CMK (cell line): ENCODE measurements at regions not wholly inside any gene's neighbourhood (a gene's known extent, or its start where the extent isn't known, plus 50 kb on each side); places are given as distances from the start of the nearest gene placed in this dataset.
"Not testable (repeated sequence)": the region's sequence is repeated elsewhere in the genome, so short reads cannot be mapped to it uniquely, and the experiment has no call there.

ENCODE experiments used
- DNase-seq: peaks from one replicate; pipeline ENCODE4 v3.0.0-alpha.2; 2010; ENCODE audit warnings: low read depth

DNA sequence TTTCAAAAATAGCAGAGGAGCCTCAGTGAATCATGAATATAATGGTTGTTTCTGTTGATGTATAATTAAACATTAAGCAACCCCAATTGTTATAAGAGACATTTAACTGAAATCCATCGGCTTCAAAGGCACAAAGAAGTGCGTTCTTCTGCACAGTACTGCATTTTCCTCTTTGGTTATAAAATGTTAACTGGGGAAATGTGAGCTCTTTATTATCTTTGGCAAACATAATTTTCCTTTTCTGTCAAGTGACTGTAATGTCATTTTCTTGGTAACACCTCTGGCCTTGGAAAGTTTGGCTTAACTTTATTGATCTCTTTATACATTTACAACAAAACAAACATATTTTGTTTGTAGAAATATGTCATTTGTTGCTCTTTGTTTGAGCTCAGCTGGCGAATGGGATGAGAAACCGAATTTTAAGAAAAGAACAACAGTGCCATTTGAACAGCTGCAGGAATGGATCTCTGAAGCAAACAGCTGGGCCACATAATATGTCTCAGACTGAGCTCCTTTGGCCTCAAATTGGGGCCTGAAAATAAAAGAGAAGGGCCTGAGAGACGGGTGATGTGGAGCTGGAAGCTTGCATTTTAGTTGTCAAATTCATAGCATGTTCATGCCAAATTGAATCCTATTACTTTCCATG, 427.0 kb upstream of the SPTLC3 start:
- no peak for DNase-seq

DNA sequence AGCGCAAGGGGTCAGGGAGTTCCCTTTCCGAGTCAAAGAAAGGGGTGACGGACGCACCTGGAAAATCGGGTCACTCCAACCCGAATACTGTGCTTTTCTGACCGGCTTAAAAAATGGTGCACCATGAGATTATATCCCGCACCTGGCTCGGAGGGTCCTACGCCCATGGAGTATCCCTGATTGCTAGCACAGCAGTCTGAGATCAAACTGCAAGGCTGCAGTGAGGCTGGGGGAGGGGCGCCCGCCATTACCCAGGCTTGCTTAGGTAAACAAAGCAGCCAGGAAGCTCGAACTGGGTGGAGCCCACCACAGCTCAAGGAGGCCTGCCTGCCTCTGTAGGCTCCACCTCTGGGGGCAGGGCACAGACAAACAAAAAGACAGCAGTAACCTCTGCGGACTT, 426.1 kb upstream of the SPTLC3 start:
- not testable (repeated sequence) for DNase-seq

- DNase-seq = no peak
Observed at GRCh38 chr20:12591949-12592470, 416.8 kb upstream of the SPTLC3 start.

- DNase-seq = no peak
Observed at GRCh38 chr20:12592756-12593155, 416.0 kb upstream of the SPTLC3 start.

GRCh38 chr20:12593342-12593873, 415.4 kb upstream of the SPTLC3 start:
- no peak for DNase-seq

DNA sequence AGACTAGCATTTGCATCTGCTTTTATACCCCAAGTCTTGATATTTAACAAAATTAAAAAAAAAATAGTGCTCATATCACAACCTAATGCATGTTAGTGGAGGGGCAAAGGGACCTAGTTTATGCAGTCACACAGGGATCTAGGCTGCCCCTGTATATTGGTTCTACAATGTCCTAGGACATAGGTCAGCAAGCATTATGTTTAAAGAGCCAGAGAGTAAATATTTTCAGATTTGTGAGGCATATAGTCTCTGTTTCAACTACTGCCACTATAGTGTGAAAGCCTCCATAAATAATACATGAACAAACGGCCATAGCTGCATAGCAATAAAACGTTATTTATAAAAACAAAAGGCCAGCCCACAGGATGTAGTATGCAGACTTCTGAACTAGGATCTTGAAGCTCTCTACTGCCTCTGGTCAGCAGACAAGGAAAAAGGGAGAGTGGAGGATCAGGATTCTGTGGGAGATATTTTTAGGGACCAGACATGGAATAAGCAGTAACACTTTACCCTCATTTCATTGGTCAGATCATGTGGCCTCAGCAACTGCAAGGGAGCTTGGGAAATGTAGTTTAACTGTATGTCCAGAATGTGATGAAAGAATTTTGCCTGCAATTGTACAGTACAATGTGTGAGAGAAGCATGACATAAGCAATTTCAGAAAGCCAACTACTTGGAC, 414.2 kb upstream of the SPTLC3 start:
- peak; percentile 8 for DNase-seq

DNA sequence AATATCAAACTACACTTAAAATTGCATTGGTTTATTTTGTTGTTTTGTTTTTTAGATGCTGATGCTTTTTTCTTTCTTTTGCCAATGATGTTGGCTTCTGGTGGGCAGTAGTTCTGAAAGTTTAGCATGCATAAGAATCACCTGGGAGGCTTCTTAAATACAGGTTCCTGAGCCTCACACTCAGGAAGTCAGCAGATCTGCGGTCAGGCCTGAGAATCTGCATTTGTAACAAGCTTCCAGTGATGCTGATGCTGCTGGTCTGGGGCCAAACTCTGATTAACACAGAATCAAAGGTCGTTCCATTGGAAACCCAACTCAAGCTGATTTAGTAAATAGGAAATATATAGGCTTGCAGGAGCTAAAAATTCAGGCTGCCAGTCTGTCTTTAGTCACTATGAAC, 412.9 kb upstream of the SPTLC3 start:
- DNase-seq = no peak

DNA sequence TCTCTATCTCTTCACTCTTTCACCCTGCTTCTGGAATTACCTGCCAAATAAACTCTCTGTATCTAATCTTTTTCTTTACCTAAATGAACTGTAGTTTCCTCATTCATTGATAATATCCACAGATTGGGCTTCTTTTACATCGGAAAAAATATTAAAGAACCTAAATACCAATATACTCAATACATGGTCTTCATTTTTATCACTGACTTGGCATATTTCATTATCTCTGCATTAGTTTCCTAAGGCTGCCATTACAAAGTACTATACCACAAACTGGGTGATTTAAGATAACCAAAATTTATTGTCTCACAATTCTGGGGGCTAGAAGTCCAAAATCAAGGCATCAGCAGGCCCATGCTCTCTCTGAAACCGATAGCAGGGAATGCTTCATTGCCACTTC, 411.9 kb upstream of the SPTLC3 start:
- no peak for DNase-seq

DNA sequence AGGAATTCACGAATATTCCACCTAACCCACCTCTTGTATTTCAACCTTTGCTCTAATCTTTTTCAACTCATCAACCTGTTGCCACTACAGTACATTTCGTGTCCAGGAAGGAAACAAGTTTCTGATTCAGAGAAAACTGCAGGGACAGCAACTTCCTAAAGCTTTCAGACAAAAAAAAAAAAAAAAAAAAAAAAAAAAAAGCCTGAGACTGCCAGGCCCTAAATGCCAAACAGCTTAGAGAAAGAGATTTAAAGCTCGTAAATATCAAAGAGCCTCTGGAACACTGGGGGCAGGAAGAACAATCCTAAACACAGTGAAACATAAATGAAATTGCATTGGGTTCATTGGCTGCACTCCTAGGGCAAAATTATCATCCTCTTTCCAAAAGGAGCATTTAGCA, 411.2 kb upstream of the SPTLC3 start:
- DNase-seq = no peak

GRCh38 chr20:12598894-12599293, 409.9 kb upstream of the SPTLC3 start:
- DNase-seq = no peak

- no peak for DNase-seq
Observed at GRCh38 chr20:12599494-12599893, 409.3 kb upstream of the SPTLC3 start.

DNA sequence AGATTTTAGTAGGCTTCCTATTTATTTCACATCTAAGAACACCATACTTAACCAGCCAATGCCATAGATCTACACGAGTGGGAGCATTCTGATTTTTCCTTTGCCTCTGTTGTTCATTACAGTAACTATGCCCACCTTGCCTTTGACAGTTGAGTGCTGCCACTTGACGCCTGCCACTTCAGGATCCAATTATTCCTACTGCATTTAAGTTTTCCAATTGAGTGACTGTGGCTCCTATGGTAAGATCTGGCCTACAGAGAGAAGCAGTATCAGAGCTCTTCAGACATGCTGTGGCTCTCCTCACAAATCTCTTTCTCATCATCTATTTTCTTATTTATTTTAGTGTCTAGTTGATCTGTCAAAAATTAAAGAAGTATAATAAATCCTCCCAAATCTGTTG, 403.0 kb upstream of the SPTLC3 start:
- DNase-seq = no peak

DNA sequence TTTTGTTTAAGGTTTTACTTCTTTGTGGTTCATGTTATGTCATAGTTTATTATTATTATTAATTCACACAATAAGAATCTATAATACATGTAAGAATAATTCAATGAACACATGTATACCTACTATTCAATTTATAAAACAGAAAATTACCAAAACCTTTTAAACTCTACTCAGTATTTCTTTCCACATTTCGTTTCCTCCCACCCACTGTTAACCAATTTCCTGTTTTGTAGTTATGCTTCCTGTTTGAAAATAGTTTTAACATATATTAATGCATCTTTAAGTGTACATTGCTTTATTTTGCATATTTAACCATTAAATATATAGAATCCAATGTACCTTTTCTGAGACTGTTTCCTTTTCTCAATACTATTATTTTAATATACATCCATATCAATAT, 397.9 kb upstream of the SPTLC3 start:
- no peak for DNase-seq

DNA sequence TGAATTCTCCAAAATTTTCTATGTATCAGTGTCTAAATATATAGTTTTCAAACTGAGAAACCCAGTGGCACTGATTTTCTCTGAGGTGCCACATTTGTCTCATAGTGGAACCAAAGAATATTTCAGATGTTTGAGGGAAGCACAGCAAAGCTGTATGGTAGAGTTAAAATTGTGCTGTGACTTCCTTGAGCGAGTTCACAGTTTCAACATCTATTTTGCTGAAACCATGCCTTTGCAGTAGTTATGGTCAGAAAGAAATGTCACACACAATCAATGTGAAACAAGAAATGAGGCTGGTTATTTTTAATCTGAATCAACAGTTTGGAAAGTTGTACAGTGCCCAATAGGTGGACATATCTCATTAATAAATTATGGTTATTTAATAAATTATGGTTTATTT, 394.0 kb upstream of the SPTLC3 start:
- DNase-seq = no peak

DNA sequence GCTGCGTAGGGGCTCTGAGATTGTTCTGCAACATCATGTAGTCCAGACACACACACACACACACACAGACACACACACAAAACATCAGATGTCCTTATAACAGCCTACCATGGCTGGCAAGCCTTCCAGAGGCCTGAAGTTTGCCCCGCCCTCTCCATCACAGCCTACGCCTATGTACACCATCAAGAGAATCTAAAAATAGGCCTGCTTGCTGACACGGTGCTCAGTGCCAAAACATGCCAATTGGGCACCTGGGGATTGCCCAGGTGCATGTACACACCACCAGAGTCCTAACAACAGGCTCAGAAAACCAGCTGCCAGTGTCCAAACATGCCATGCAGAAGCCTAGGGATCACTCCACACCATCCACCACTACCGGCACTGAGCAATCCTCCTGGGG, 391.7 kb upstream of the SPTLC3 start:
- no peak for DNase-seq

DNA sequence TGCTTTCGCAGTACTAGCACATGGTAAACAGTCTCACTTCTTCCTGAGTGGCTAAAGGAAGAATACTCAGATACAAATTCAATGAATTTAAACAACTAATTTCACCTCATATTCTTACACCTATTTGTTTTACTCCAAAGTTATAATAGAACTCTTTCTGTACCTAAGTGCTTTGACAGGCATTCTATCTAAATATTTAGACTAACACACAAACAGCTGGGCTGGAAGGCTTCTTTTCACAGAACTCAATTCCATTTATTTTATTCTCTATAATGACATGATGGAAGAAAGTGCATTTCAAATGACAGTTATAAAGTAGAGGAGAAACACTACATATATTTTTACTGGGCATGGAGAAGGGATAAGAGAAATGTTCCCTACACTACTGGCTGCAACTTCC, 384.9 kb upstream of the SPTLC3 start:
- no peak for DNase-seq

GRCh38 chr20:12627485-12627884, 381.3 kb upstream of the SPTLC3 start:
- DNase-seq = no peak

DNA sequence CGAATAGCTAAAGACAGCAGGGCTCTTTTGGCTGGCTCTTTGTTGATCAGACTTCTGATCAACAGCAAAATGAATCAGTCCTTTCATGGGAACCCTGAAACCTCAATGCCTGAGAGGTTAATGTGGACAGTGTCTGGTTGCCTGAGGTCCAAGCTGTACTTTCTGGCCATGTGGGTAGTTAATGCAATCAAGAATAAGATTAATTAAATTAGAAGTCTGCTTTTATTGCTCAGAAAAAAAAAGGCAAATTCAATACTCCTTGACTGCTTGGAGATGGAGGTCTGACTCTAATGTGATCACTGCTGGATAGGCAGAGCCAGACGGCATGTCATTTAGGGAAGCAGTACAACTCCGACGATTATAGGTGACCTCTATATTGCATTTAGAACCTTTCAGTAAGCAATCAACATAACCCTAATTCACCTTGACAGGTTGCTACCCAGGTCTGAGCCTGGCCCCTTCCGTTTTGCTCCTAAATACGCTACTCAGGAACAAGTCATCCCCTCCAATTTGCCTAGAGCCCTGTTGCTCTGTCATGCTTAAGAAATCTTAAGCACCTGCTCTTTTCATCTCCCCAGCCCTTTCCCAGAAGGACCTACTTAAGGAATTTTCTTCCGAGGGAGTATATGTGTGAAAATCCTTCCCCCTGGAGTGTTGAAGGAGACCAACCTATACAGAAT, 370.0 kb upstream of the SPTLC3 start:
- no peak for DNase-seq

DNA sequence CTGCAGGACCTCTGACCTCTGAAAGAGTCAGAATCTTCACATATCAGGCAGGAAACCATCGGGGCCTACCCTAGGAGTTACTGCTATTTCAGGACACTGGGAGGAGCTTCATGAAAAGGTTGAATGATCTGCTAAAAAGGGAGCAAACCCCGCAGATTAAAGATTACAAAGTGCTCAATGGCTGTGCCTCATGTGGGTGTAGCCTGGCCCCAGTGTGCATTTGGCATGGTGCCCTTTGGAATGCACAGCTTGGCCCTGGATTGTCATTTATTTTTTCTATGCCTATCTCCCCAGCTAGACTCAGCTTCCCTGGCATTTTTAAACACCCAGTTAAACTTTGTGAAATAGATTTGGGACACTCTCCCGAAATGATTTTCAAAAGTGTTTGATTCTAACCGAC, 368.5 kb upstream of the SPTLC3 start:
- DNase-seq = no peak

DNA sequence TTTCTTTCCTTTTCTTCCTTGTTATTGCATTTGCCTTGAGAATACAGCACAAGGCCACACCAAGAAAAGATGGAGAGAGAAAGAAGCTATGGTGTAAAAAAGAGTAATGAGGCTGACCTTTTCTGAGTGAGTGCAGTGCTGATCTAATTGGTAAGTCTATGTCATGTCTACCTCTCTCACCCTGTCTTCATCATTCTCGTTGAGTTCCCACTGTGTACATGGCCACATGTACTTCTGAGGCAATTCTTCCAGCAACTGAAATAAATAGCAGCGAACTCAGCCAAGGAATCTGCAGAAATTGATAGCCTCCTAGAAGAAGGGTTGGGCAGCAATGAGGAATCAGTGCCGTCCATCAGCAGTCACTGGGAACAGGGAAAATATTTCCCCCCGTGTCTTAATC, 367.2 kb upstream of the SPTLC3 start:
- no peak for DNase-seq

DNA sequence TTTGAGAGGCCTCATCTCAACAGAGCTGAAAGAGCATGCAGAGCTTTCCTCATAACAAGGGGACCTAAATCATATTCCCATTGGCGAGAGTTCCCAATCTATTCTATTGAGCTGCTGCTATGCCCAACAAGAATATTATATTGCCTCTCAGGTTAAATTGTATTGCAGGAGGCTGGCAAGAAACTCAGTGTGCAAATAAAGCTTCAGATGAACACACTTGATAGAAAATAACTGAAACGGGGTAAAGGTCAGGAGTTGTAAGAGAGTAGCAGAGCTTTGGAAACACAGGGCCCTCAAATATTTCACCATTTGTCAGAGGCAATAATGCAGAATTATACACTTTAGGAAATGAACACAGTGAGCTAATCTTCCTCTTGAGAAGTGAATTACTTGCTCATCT, 364.3 kb upstream of the SPTLC3 start:
- no peak for DNase-seq

- DNase-seq = no peak
Observed at GRCh38 chr20:12649234-12649633, 359.5 kb upstream of the SPTLC3 start.

DNA sequence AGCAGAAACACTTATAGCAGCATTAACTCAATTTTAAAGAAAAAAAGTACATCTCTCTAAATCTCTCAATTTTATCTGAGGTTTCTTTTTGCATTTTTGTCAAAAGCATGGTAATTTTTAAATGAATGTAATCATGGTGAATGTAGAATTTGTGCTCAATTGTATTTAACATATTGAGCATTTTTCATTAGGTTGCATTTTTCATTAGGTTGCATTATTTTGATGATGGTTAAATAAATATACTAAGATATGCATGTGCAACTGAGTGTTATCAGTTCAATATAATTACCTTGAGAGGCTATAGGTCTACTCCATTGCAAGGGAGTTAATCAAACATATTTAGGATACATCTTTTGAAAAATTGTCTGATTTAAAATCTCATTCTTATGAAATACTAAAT, 355.1 kb upstream of the SPTLC3 start:
- DNase-seq = no peak
